Lower leg skin (tissue), 3 donors: ENCODE measurements at regions not wholly inside any gene's neighbourhood (a gene's known extent, or its start where the extent isn't known, plus 50 kb on each side); places are given as distances from the start of the nearest gene placed in this dataset.

Experiments
- POLR2A ChIP-seq, 2 donors: fragments of 450-650 bp; IDR thresholded peaks; one replicate each; pipeline ENCODE4 v1.6.1; 2016 to 2017; ENCODE audit warnings: antibody characterized with exemption in 2 of 2, mild to moderate bottlenecking in 1 of 2, moderate library complexity in 1 of 2
- TF ChIP-seq, protein P1 (sequence below), 3 donors: fragments of 450-650 bp; IDR thresholded peaks; one replicate each; pipeline ENCODE4 v1.5.1; 2016; ENCODE audit warnings: antibody characterized with exemption in 3 of 3, mild to moderate bottlenecking in 3 of 3, moderate library complexity in 2 of 3

DNA sequence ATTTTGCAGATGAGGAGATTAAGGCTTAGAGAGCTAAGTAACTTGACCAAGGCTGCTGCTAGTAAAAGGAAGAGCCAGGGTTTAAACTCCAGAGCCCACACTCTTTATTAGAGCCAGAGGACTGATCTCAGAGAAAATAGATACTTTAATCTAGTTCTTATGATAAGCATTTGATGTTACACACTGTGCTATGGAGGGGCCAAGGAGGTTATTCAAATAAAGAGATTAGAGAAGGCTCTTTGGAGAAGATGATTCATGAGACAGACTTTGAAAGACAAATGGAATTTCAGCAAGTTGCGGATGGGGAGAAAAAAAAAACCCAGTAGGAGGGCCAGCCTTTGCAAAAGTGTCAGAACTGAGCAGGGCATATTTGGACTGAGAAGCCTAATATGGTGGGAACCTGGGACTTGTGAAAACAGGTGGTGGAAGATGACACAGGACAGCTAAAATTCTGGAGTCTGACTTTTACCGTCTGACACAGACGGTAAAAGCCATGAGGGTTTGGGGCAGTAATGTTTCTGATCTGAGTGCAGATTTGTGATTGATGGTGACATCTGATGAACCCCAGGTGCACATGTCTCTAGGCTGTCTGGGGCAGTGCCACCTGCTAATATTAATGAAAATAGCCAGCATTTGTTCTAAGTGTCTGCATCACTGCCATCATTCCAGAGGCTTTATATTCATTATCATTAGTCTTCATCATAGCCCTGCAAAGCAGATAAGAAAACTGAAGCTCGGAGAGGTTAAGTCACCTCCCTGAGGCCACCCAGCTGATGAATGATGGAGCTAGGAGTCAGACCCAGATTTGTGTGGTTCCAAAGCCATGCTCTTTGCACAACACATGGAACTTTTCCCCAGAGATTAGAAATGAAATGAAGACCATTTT lies 65.3 kb upstream of the CXCL14 start:
- TF ChIP-seq, protein P1, sequence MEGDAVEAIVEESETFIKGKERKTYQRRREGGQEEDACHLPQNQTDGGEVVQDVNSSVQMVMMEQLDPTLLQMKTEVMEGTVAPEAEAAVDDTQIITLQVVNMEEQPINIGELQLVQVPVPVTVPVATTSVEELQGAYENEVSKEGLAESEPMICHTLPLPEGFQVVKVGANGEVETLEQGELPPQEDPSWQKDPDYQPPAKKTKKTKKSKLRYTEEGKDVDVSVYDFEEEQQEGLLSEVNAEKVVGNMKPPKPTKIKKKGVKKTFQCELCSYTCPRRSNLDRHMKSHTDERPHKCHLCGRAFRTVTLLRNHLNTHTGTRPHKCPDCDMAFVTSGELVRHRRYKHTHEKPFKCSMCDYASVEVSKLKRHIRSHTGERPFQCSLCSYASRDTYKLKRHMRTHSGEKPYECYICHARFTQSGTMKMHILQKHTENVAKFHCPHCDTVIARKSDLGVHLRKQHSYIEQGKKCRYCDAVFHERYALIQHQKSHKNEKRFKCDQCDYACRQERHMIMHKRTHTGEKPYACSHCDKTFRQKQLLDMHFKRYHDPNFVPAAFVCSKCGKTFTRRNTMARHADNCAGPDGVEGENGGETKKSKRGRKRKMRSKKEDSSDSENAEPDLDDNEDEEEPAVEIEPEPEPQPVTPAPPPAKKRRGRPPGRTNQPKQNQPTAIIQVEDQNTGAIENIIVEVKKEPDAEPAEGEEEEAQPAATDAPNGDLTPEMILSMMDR (IDR thresholded peaks at IDR 0.05) = no peak
- no peak for TF ChIP-seq POLR2A (IDR thresholded peaks at IDR 0.05)
